Activated B cell treated with CpG ODN at 0.5 μM for 24 hours (primary cell): ENCODE measurements at regions not wholly inside any gene's neighbourhood (a gene's known extent, or its start where the extent isn't known, plus 50 kb on each side); places are given as distances from the start of the nearest gene placed in this dataset.

ENCODE experiments used
- ATAC-seq: fragments of 200-7000 bp; cut with Tn5 transposase; one replicate; pipeline ENCODE4 v1.10.0; 2021; ENCODE audit warnings: low read depth, mild to moderate bottlenecking, moderate library complexity
- CTCF ChIA-PET: fragments of 350-600 bp; sonication (Branson Sonifier 250); formaldehyde crosslinking; loops from one replicate; lab custom pipeline; 2021; ENCODE audit warnings: antibody characterized with exemption; lab: Charles Lee
- POLR2A ChIA-PET: fragments of 350-600 bp; sonication (Branson Sonifier 250); formaldehyde crosslinking; loops from one replicate; lab custom pipeline; 2021; ENCODE audit warnings: antibody characterized with exemption; lab: Charles Lee
- DNase-seq: peaks from one replicate; pipeline ENCODE4 v3.0.0; 2022
- H3K27ac Mint-ChIP-seq: one replicate; pipeline ENCODE4 v1.8.0; 2020; ENCODE audit warnings: mixed read lengths
- H3K27me3 Mint-ChIP-seq: one replicate; pipeline ENCODE4 v1.8.0; 2021; ENCODE audit warnings: mixed read lengths
- H3K36me3 Mint-ChIP-seq: one replicate; pipeline ENCODE4 v1.8.0; 2021; ENCODE audit warnings: low read depth, mixed read lengths
- H3K4me1 Mint-ChIP-seq: one replicate; pipeline ENCODE4 v1.8.0; 2021; ENCODE audit warnings: mixed read lengths
- H3K4me3 Mint-ChIP-seq: one replicate; pipeline ENCODE4 v1.8.0; 2020; ENCODE audit warnings: mild to moderate bottlenecking, mixed read lengths
- H3K9me3 Mint-ChIP-seq: one replicate; pipeline ENCODE4 v1.8.0; 2020; ENCODE audit warnings: mixed read lengths
- CTCF ChIP-seq: fragments of 200-600 bp; IDR thresholded peaks from one replicate; pipeline ENCODE4 v1.8.0; 2022; ENCODE audit warnings: antibody characterized with exemption, mild to moderate bottlenecking
- intact Hi-C: fragments of 100-400 bp; cut with micrococcal nuclease; formaldehyde crosslinking; loops from one replicate; pipeline ENCODE4 v1.15.1; 2024

- Mint-ChIP-seq H3K36me3 (no peaks in the 10 kb centered on the region), H3K4me1 (no peaks in the 10 kb centered on the region), H3K27me3 (no peaks in the 10 kb centered on the region), H3K27ac (no peak overlapping the region), H3K4me3 (no peak overlapping the region), H3K9me3 (peaks cover 4% of the 10 kb centered on the region)
- intact Hi-C loops = no loop called here
- ATAC-seq (no peak), DNase-seq (no peak)
- TF ChIP-seq CTCF = no peak
- ChIA-PET CTCF (no interaction called here), POLR2A (no interaction called here)
These were observed 65.3 kb upstream of the RXFP2 start for GRCh38 chr13:31674051-31674450.

- no peak overlapping the region for H3K4me3 Mint-ChIP-seq
These were observed 63.8 kb upstream of the RXFP2 start for GRCh38 chr13:31675440-31675953.

DNA sequence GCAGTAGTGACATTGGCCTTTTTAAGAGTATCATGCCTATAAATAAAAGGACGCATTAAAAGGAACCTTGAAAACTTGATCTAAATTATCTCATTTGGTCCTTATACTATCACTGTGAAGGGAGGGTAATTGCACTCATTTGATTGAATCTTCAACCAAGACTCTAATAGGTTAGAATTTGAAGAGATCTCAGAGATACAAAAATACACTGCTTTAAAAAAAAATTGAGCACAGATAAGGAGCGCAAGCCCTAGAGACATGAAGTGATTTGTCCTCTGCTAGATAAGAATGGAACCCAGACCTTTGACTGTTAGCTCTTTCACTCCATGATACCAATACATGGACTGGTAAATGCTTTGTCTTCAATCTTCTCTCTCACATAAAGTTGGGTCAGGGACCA is 58.2 kb upstream of the RXFP2 start:
- no peak for TF ChIP-seq CTCF
- ATAC-seq = no peak
- DNase-seq = no peak
- H3K36me3 Mint-ChIP-seq = no peaks in the 10 kb centered on the region
- no peaks in the 10 kb centered on the region for H3K4me1 Mint-ChIP-seq
- no peak overlapping the region for H3K4me3 Mint-ChIP-seq
- intact Hi-C loops = no loop called here
- H3K27me3 Mint-ChIP-seq = no peaks in the 10 kb centered on the region
- CTCF ChIA-PET = no interaction called here
- H3K27ac Mint-ChIP-seq = no peak overlapping the region
- H3K9me3 Mint-ChIP-seq = peaks cover 4% of the 10 kb centered on the region
- POLR2A ChIA-PET = no interaction called here

More at GRCh38 chr13:31675440-31675953, 63.8 kb upstream of the RXFP2 start:
- no peak for ATAC-seq
- Mint-ChIP-seq H3K4me1 (no peaks in the 10 kb centered on the region), H3K27me3 (no peaks in the 10 kb centered on the region), H3K27ac (no peak overlapping the region), H3K9me3 (peaks cover 4% of the 10 kb centered on the region), H3K36me3 (no peaks in the 10 kb centered on the region)
- ChIA-PET POLR2A (no interaction called here), CTCF (no interaction called here)
- TF ChIP-seq CTCF = no peak
- intact Hi-C loops = no loop called here
- no peak for DNase-seq

DNA sequence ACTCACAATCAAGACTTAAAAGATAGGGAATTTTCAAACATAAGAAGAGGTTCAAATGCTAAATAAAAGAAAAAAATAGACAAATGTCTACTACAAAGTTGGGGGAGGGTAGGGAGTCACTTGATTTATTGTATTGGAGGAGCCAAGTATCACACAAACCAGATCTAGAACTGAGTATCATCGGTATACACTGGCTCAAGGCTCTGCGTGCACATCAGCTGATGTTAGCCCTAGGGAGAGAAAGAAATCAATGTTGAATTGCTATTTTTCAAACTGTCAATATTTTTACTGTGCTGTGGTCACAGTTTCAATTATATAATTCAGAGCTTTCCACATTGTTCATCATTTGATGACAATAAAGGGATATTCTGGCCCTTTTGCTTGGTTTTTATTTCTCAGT is 54.9 kb upstream of the RXFP2 start:
- no peak overlapping the region for H3K4me3 Mint-ChIP-seq
- no peak for TF ChIP-seq CTCF
- H3K9me3 Mint-ChIP-seq = no peaks in the 10 kb centered on the region
- ChIA-PET POLR2A (no interaction called here), CTCF (no interaction called here)
- ATAC-seq = no peak
- no peaks in the 10 kb centered on the region for H3K27me3 Mint-ChIP-seq
- no peaks in the 10 kb centered on the region for H3K36me3 Mint-ChIP-seq
- no peak for DNase-seq
- intact Hi-C loops = no loop called here
- H3K27ac Mint-ChIP-seq = no peak overlapping the region
- no peaks in the 10 kb centered on the region for H3K4me1 Mint-ChIP-seq

- H3K4me1 Mint-ChIP-seq = no peaks in the 10 kb centered on the region
- H3K36me3 Mint-ChIP-seq = no peaks in the 10 kb centered on the region
- ChIA-PET CTCF (no interaction called here), POLR2A (no interaction called here)
- H3K27me3 Mint-ChIP-seq = no peaks in the 10 kb centered on the region
- no peak for ATAC-seq
- no peaks in the 10 kb centered on the region for H3K9me3 Mint-ChIP-seq
- H3K27ac Mint-ChIP-seq = no peak overlapping the region
- H3K4me3 Mint-ChIP-seq = no peak overlapping the region
- no peak for DNase-seq
- no peak for TF ChIP-seq CTCF
- intact Hi-C loops = no loop called here
These were observed 52.5 kb upstream of the RXFP2 start for GRCh38 chr13:31686670-31687425.
